ENCODE measurements at regions not wholly inside any gene's neighbourhood (a gene's known extent, or its start where the extent isn't known, plus 50 kb on each side); places are given as distances from the start of the nearest gene placed in this dataset.

- no peak for TF ChIP-seq CTCF (IDR thresholded peaks at IDR 0.05)
- H3K27ac Mint-ChIP-seq (ENCODE audit: unreplicated experiment), result no peak overlapping the region
- H3K36me3 Mint-ChIP-seq (ENCODE audit: low read depth), result no peaks in the 10 kb centered on the region
- H3K4me1 Mint-ChIP-seq (ENCODE audit: low read depth), result no peaks in the 10 kb centered on the region
- no peak for DNase-seq (ENCODE audit: low spot score)
- no peaks in the 10 kb centered on the region for H3K9me3 Mint-ChIP-seq (ENCODE audit: low read depth)
- H3K4me3 Mint-ChIP-seq (ENCODE audit: unreplicated experiment), result no peak overlapping the region
- no peaks in the 10 kb centered on the region for H3K27me3 Mint-ChIP-seq (ENCODE audit: low read depth)
Measured at GRCh38 chr9:88026118-88026479, 51.8 kb upstream of the CDK20 start.

DNA sequence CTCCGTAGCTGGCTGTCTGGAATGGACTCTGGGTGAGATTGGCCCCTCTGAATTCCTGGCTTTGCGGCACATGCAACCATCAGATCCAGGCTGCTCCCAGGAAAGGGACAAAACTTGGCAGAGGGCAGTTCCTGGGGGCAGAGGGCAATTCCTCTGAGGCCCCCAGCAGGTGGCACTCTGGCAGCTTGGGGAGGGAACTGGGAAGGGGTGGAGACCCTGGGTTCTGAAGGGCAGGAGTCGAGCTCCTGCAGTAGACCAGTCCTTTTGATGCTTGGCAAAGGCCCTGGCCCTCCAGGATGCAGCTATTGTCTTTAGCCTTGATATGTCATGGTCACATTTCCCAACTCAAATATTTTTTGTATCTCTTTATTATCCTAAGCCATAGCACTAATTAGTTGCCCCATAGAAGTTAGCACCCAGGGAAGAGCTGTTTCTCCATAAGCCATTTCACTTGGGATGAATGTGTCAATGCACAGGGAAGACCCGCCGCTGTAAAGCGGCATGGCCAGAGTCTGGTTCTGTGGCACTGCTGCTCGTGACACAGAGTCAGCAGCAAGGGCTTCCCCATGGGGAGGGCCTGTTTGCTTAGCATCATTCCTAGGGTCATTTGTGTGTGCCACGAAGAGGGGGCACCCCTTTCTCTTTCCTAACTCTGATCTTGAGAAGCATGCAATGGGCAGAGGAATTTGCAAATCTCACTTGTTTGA is 51.2 kb upstream of the CDK20 start:
- Mint-ChIP-seq H3K27ac (ENCODE audit: unreplicated experiment) (no peak overlapping the region), H3K9me3 (ENCODE audit: low read depth) (no peaks in the 10 kb centered on the region), H3K36me3 (ENCODE audit: low read depth) (no peaks in the 10 kb centered on the region), H3K4me3 (ENCODE audit: unreplicated experiment) (no peak overlapping the region), H3K27me3 (ENCODE audit: low read depth) (no peaks in the 10 kb centered on the region), H3K4me1 (ENCODE audit: low read depth) (no peaks in the 10 kb centered on the region)
- no peak for TF ChIP-seq CTCF (IDR thresholded peaks at IDR 0.05)
- DNase-seq (ENCODE audit: low spot score), result no peak

DNA sequence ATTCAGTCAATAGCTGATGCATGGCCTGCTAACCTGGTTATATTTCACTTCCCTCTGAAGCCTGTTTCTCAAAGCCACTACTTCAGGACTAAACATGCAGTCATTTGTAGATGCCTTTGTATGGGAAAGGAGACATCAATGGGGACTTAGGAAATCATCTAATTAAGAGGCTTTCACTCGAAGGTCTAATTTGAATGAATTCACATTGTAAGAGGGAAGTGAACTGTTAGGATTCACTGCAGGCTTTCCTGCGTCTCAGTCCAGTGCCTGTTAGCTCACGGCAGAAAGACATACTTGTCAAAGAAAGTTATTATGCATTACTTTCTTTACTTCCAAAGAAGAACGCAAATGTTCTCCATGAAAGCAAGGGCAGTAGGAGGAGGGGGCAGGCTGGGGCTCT is 50.6 kb upstream of the CDK20 start:
- H3K36me3 Mint-ChIP-seq (ENCODE audit: low read depth), result no peaks in the 10 kb centered on the region
- no peak overlapping the region for H3K27ac Mint-ChIP-seq (ENCODE audit: unreplicated experiment)
- no peak for TF ChIP-seq CTCF (IDR thresholded peaks at IDR 0.05)
- H3K27me3 Mint-ChIP-seq (ENCODE audit: low read depth), result no peaks in the 10 kb centered on the region
- no peaks in the 10 kb centered on the region for H3K4me1 Mint-ChIP-seq (ENCODE audit: low read depth)
- no peak overlapping the region for H3K4me3 Mint-ChIP-seq (ENCODE audit: unreplicated experiment)
- H3K9me3 Mint-ChIP-seq (ENCODE audit: low read depth), result no peaks in the 10 kb centered on the region
- no peak for DNase-seq (ENCODE audit: low spot score)

All from chondrocyte (in vitro differentiated cells).